HL-60/S4 treated with retinoic acid at 250 ng/mL for 4 days and 3 days (cell line): ENCODE measurements at regions not wholly inside any gene's neighbourhood (a gene's known extent, or its start where the extent isn't known, plus 50 kb on each side); places are given as distances from the start of the nearest gene placed in this dataset.
"Not testable (repeated sequence)": the region's sequence is repeated elsewhere in the genome, so short reads cannot be mapped to it uniquely, and the experiment has no call there.

Experiments used
- in situ Hi-C: fragments of 300-500 bp; cut with MboI; formaldehyde crosslinking; loops from 2 replicates; pipeline ENCODE4 v1.7.0; 2022; ENCODE audit warnings: low sequenced_read_pairs

- in situ Hi-C loops = no loop called here
Observed at GRCh38 chr13:111573801-111574200, 253.4 kb downstream of the TEX29 start.

- in situ Hi-C loops = no loop called here
Observed at GRCh38 chr13:111575276-111575675, 254.8 kb downstream of the TEX29 start.

- in situ Hi-C loops = no loop called here
Observed at GRCh38 chr13:111575719-111576118, 255.3 kb downstream of the TEX29 start.

GRCh38 chr13:111577208-111577828, 256.9 kb downstream of the TEX29 start:
- in situ Hi-C loops = no loop called here

- in situ Hi-C loops = no loop called here
Observed at GRCh38 chr13:111577956-111578605, 257.6 kb downstream of the TEX29 start.

GRCh38 chr13:111584101-111584672, 263.7 kb downstream of the TEX29 start:
- in situ Hi-C loops = no loop called here

- in situ Hi-C loops = no loop called here
Observed at GRCh38 chr13:111584870-111585269, 264.4 kb downstream of the TEX29 start.

GRCh38 chr13:111586291-111586690, 265.8 kb downstream of the TEX29 start:
- in situ Hi-C loops = no loop called here

GRCh38 chr13:111587249-111587648, 266.8 kb downstream of the TEX29 start:
- in situ Hi-C loops = no loop called here

- in situ Hi-C loops = no loop called here
Observed at GRCh38 chr13:111589321-111589720, 268.9 kb downstream of the TEX29 start.

- in situ Hi-C loops = no loop called here
Observed at GRCh38 chr13:111589992-111590391, 269.6 kb downstream of the TEX29 start.

GRCh38 chr13:111590796-111591195, 270.4 kb downstream of the TEX29 start:
- in situ Hi-C loops = no loop called here

- in situ Hi-C loops = not testable (repeated sequence)
Observed at GRCh38 chr13:111593490-111593889, 273.0 kb downstream of the TEX29 start.

GRCh38 chr13:111594606-111595005, 274.2 kb downstream of the TEX29 start:
- in situ Hi-C loops = no loop called here

- in situ Hi-C loops = no loop called here
Observed at GRCh38 chr13:111595276-111595675, 274.8 kb downstream of the TEX29 start.

GRCh38 chr13:111595791-111596190, 275.3 kb downstream of the TEX29 start:
- in situ Hi-C loops = no loop called here

- in situ Hi-C loops = no loop called here
Observed at GRCh38 chr13:111597191-111597611, 276.8 kb downstream of the TEX29 start.

- in situ Hi-C loops = no loop called here
Observed at GRCh38 chr13:111597618-111598017, 277.2 kb downstream of the TEX29 start.

GRCh38 chr13:111598747-111599146, 278.3 kb downstream of the TEX29 start:
- in situ Hi-C loops = no loop called here

- in situ Hi-C loops = no loop called here
Observed at GRCh38 chr13:111599791-111600190, 279.3 kb downstream of the TEX29 start.

- in situ Hi-C loops = no loop called here
Observed at GRCh38 chr13:111602874-111603273, 282.4 kb downstream of the TEX29 start.

- in situ Hi-C loops = no loop called here
Observed at GRCh38 chr13:111604097-111604496, 283.7 kb downstream of the TEX29 start.
